T47D (cell line): ENCODE measurements at regions not wholly inside any gene's neighbourhood (a gene's known extent, or its start where the extent isn't known, plus 50 kb on each side); places are given as distances from the start of the nearest gene placed in this dataset.
"Not testable (repeated sequence)": the region's sequence is repeated elsewhere in the genome, so short reads cannot be mapped to it uniquely, and the experiment has no call there.

Source experiments
- DNase-seq, 2 experiments: peaks; one replicate each; pipeline versions ENCODE4 v3.0.0 to v3.0.0-alpha.2; 2011 to 2012; ENCODE audit warnings: low read depth in 1 of 2, low spot score in 1 of 2
- JUND ChIP-seq: IDR thresholded peaks from 2 replicates; pipeline ENCODE4 v1.6.1; 2012; ENCODE audit warnings: low read depth
- in situ Hi-C: cut with HindIII; loops from 2 replicates; pipeline ENCODE4 v1.10.0; 2016; ENCODE audit warnings: low sequenced_read_pairs, low pct_unique_long_range_greater_than_20kb

- TF ChIP-seq JUND, result no peak
- in situ Hi-C loops, result no loop called here
- DNase-seq, result no peak
These were observed 393.2 kb downstream of the RWDD3 start for GRCh38 chr1:95627244-95627643.

- no peak for DNase-seq
- TF ChIP-seq JUND, result no peak
- in situ Hi-C loops, result no loop called here
These were observed 397.7 kb downstream of the RWDD3 start for GRCh38 chr1:95631695-95632094.

GRCh38 chr1:95635811-95636210 is 401.8 kb downstream of the RWDD3 start:
- in situ Hi-C loops, result no loop called here
- DNase-seq, result no peak
- TF ChIP-seq JUND, result no peak

GRCh38 chr1:95636897-95637296 is 402.9 kb downstream of the RWDD3 start:
- in situ Hi-C loops, result no loop called here
- no peak for DNase-seq
- TF ChIP-seq JUND, result no peak

GRCh38 chr1:95640746-95641145 is 406.7 kb downstream of the RWDD3 start:
- in situ Hi-C loops, result no loop called here
- no peak for TF ChIP-seq JUND
- DNase-seq, result peak in 1 of 2 experiments; percentile 7

- no peak for DNase-seq
- in situ Hi-C loops, result no loop called here
- no peak for TF ChIP-seq JUND
These were observed 407.4 kb downstream of the RWDD3 start for GRCh38 chr1:95641386-95641785.

GRCh38 chr1:95642035-95642434 is 408.0 kb downstream of the RWDD3 start:
- DNase-seq, result no peak
- no peak for TF ChIP-seq JUND

GRCh38 chr1:95643071-95643470 is 409.1 kb downstream of the RWDD3 start:
- in situ Hi-C loops, result no loop called here
- DNase-seq, result no peak
- TF ChIP-seq JUND, result no peak

More at GRCh38 chr1:95642035-95642434, 408.0 kb downstream of the RWDD3 start:
- in situ Hi-C loops, result no loop called here

- DNase-seq, in situ Hi-C loops: not testable (repeated sequence)
These were observed 411.1 kb downstream of the RWDD3 start for GRCh38 chr1:95645126-95645525.

GRCh38 chr1:95650631-95651030 is 416.6 kb downstream of the RWDD3 start:
- DNase-seq, result no peak
- TF ChIP-seq JUND, result no peak
- in situ Hi-C loops, result no loop called here

GRCh38 chr1:95652423-95652965 is 418.5 kb downstream of the RWDD3 start:
- TF ChIP-seq JUND, result no peak
- in situ Hi-C loops, result no loop called here
- DNase-seq, result no peak

- TF ChIP-seq JUND, result no peak
- DNase-seq, result no peak
- in situ Hi-C loops, result no loop called here
These were observed 419.6 kb downstream of the RWDD3 start for GRCh38 chr1:95653618-95654017.

- in situ Hi-C loops, result no loop called here
- DNase-seq, result no peak
- TF ChIP-seq JUND, result no peak
These were observed 421.5 kb downstream of the RWDD3 start for GRCh38 chr1:95655321-95656020.

GRCh38 chr1:95657248-95657647 is 423.2 kb downstream of the RWDD3 start:
- DNase-seq, result no peak
- in situ Hi-C loops, result no loop called here
- TF ChIP-seq JUND, result no peak
